GM21723 (cell line): ENCODE measurements at regions not wholly inside any gene's neighbourhood (a gene's known extent, or its start where the extent isn't known, plus 50 kb on each side); places are given as distances from the start of the nearest gene placed in this dataset.
"Not testable (repeated sequence)": the region's sequence is repeated elsewhere in the genome, so short reads cannot be mapped to it uniquely, and the experiment has no call there.

Experiments used
- ATAC-seq: cut with Tn5 transposase; IDR thresholded peaks from one replicate; pipeline ENCODE4 v1.9.1; 2021; ENCODE audit warnings: mild to moderate bottlenecking, moderate library complexity; ENCODE audit not compliant: unreplicated experiment

DNA sequence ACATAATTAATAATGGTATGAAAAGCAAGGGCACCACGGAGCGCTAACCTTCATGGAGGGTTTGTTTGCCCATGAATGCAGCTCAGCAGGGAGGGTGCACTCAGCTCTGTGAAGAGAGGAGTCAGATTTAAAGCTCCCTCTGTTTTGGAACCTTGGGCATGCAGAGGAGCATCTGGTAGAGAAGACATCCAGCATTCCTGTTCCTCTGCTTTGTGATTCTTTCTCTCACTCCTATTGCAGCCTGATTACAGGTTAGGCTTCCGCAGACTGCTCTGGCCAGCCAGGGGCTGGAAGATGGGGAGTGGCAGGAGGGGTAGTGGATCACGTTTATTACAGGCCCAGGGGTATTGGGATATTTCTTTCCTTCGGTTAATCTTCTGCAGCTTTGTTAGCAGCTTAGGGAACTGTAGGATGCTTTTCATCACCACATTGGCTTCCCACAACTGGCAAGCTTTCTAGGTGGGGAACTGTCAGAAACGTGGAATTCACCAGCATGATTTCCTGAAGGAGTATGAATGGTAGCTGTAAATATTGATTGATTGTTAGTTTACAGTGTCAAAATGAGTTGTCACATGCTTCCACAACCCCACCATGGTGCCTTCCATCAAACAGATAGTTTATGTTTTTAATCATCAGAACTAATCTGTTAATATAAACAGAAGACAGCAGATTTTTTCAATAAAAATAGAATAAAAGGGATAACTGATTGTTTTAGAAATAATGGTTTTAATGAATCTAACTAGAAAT, 201.1 kb downstream of the VAPA start:
- no peak for ATAC-seq

DNA sequence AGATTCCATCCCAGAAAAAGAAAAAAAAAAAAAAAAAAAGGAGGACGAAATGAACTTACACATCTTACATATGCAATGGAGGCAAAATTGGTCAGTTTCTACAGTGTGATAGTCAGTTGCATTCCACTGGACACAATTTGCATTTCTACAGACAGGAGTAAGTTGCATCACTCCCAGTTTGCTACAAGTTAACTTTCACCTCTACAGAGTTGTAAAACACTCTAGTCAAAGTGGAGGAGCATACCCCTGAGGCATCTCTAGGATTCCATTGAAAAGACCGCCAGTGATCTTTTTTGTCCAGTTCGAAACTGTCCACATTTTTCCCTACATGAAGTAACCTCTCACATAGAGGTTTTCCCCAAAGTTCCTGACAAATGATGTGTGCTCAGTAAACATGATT, 202.8 kb downstream of the VAPA start:
- ATAC-seq, result no peak

DNA sequence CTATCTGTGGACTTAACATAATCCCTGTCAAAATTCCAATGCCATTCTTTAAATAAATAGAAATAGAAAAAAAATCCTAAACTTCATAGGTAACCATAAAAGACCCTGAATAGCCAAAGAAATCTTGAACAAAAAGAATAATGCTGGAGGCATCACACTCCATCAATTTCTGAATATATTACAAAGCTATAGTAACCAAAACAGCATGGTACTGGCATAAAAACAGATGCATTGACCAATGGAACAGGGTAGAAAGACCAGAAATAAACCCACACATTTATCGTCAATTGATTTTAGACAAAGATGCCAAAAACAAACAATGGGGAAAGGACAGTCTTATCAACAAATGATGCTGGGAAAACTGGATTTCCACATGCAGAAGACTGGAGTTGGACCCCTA, 205.7 kb downstream of the VAPA start:
- no peak for ATAC-seq

DNA sequence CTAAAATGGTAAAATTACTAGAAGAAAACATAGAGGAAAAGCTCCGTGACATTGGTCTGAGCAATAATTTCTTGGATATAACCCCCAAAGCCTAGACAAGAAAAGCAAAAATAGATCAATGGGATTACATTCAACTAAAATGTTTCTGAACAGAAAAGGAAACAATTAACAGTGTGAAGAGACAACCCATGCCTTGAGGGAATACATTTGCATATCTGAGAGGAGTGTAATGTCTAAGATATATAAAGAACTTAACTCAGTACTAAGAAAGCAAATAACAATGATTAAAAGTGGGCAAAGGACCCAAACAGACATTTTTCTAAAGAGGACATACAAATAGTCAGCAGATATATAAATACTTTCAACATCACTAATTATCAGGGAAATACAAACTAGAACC, 206.2 kb downstream of the VAPA start:
- ATAC-seq, result no peak

DNA sequence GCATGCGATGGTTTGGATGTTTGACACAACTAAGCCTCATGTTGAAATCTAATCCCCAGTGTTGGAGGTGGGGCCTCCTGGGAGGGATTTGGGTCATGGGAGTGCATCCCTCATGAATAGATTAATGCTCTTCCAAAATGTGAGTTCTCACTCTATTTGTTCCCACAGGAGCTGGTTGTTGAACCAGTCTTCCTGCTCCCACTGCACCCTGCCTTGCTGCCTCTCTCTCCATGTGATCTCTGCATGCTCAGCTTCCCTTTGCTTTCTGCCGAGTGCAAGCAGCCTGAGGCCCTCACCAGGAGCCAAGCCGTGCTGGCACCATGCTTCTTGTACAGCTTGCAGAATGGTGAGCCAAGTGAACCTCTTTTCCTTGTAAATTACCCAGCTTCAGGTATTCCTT, 206.8 kb downstream of the VAPA start:
- ATAC-seq, result no peak

DNA sequence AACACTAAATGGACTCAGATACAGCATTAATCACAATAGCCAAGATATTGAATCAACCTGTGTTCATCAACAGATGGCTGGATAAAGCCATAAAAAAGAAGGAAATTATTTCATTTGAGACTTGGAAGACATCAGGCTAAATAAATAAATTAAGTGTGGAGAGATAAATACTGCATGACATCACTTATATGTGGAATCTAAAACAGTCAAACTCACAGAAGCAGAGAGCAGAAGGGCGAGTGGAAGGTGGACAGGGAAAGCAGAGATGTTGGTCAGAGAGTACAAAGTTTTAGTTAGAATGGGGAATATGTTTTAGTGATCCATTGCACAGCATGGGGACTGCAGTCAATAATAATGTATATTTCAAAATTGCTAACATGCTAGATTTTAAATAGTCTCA, 207.2 kb downstream of the VAPA start:
- no peak for ATAC-seq

DNA sequence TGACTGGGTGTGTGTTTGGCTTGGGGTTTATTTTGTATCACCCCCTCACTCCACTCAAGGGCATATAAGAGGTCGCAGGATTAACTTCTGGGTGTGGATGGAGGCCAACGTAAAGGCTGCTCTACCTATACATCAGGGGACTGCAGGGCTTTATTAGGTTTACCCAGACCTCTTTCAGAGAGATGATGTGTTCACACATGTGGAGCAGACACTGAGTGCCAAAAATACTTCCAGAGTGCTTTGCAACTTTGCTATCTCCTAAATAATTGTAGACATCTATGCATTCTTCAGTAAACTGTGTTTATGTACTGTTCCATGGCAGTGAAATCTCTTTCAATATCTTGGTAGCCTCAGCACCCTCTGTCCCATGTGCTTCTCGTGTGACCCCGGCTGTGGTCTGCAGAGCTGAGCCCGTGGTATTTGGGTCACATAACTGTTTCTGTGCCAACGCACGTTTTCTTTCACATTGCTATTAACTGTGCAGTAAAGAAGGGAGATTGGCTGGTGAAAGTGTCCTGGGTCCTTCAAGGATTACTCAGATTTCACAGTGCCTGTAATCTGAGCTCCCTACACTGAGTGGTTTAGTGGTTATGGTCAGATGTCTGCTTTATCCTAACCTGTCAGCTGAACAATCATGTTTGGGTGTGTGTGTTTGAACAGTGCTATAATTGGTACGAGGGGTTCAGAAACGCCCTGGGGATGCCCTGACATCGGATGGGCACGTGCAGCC, 208.1 kb downstream of the VAPA start:
- no peak for ATAC-seq

DNA sequence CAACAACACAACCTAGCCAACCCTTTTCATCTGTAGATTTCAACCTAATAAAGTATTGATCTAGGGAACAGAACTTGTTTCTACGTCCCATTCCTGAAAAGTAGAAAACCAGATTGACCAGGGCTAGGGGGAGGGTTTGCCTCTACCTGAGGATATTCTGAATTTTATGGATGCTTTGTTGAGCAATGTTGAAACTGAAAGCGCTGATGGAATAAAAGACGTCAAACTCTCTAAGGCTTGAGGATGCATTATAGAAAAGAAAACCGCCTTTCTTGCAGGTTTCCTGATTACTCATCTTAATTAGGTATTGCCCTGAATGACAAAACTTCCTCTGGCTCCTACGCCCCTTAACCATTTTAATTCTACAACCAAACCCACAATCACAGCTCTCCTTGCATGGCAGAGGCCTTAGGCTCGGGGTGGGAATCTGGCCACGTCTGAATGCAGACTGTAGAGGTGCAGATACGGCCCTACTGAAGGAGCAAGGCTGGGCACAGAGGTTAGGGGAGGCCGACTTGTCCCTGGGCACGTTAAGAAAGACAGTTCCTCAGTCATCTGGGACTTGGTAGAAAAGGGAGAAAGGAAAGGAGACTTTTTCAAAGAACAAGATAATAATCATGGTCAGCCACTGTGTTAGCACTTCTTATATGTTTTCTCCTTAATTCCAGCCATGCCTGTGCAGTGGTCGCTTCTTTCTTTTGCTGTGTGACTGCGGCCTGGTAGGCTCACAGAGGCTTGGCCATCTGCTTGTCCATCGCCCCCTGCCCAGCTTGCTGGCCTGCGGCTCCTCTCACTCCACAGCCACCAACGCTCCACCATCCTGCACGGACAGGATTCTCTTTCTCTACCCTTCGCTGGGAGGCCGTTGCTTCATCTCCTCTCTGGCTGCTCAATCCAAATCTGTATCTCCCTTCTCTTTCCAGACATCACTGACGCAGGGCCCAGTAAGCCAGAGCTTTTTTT, 209.5 kb downstream of the VAPA start:
- no peak for ATAC-seq

DNA sequence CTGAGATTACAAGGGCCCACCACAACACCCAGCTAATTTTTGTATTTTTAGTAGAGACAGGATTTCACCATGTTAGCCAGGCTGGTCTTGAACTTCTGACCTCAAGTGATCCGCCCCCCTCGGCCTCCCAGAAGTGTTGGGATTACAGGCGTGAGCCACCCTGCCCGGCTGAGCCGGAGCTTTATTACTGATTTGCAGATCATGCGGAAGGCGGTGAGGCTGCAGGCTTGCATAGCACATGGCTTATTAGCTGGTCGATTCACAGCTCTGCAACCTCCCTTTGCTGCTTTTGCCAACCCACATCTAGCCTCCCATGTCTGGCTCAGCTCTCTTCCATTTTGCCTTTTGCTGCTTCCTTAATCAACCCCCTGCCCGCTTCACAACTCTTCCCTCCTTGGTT, 210.3 kb downstream of the VAPA start:
- ATAC-seq, result no peak

DNA sequence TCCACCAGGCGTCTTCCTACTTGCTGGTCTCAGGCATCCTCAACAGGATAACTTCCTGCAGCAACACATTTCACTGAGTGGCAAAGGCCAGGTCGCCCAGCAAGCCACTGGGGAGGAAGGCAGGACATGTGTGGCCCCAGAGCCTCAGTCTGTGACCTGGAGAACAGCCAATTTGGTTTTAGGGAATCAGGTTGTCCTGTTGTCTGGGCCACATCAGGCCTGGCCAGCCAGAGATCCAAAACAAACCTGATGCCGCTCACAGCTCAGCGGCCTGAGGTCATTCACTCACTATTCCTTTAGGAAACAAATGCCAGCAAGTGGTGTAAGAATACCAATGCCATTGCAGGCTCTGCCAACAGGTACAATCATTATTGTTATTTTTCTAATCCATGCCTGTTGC, 210.7 kb downstream of the VAPA start:
- no peak for ATAC-seq

DNA sequence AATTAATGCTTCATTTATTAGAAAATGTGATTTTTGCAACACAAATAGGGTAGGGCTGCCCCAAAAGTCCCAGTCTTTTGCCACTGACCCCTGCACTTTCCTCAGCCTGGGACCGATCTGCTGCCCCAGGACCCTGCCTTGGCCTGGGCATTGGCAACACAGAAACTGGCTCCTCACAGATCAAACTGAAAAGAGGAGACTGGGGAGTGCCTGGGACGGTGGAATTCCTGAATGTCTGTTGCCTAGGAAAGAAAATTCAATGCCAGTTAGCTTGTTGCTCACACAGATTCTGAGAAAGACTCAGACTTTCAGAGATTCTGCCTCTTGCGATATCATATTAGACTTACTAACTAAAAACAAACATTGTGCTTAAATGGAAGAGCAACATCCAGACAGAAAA, 211.2 kb downstream of the VAPA start:
- ATAC-seq, result no peak

DNA sequence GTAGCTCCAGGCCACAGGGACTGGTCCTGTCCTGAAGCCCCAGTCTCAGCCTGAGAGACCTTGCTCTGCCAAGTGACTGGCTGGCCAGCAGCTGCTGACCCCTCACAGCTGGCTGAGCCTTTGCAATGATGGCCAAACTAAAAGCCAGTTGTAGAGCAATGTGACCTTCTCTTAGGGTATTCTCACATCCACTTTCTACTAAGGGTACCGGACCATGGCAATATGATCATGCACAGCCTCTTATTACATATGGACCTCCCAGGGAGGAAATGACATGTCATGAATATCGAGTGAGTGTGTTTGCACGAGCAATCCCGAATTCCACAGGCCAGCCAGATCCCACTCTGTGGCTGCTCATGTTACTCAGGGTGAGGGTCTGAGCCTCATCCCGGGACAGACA, 213.9 kb downstream of the VAPA start:
- no peak for ATAC-seq

DNA sequence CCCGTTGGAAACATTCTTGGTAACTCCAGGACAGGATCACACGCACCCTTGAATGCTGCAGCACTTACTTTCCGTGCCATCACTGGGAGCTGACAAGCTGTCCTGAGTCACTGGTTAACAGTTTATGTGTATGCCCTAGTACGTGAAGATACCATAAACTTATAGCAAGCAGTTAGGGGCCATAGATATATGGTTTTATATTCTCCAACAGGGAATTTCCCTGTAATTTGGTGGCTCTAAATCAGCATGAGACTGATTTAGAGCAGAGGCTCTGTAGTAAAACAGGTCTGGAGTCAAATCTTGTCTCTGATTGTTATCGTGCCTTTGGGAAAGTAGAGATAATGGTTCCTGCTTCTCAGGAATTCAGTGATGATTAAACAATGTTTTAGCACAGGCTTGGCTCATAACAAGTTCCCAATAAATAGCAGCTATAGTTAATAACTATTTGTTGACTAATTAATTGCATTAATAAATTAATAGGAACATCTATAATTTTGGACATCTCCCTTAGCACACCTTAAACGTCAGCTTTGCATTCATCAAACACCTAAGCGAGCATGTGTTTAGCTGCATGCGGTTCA, 215.2 kb downstream of the VAPA start:
- no peak for ATAC-seq

DNA sequence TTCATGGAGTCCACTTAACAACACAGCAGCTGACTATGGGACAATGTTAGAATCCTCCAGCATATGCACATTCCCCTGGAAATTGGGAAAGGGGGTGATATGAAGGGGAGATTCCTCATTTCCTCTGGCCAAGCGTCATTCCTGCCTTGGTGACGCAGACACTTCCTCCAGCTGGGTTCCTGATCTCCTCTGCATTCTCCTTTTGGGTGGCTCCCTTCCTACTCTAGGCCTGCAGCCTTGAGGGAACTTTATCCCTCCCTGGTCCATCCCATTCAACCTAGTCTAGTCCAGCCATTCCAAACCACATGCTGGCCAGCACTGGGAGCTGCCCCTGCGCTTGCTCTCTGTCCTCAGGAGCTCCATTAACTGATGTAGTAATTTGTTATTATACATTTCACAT, 216.8 kb downstream of the VAPA start:
- ATAC-seq, result no peak

DNA sequence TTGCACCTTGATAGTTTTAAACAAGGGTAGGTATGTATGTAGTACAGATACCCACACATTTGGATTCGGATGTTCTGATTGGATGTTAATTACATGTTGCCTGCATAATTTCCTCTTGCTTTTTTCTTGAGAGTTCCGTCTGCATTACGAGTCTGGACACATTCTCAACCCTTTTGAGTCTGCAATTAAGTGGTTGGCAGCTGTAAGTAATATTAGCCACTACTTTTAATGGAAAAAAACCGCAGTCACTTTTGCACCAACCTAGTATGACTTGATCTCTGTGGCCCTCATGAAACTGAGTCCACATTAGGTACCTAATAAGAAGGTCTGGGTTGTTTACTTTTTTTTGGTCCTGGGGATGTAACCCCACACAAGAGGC, 217.3 kb downstream of the VAPA start:
- no peak for ATAC-seq

DNA sequence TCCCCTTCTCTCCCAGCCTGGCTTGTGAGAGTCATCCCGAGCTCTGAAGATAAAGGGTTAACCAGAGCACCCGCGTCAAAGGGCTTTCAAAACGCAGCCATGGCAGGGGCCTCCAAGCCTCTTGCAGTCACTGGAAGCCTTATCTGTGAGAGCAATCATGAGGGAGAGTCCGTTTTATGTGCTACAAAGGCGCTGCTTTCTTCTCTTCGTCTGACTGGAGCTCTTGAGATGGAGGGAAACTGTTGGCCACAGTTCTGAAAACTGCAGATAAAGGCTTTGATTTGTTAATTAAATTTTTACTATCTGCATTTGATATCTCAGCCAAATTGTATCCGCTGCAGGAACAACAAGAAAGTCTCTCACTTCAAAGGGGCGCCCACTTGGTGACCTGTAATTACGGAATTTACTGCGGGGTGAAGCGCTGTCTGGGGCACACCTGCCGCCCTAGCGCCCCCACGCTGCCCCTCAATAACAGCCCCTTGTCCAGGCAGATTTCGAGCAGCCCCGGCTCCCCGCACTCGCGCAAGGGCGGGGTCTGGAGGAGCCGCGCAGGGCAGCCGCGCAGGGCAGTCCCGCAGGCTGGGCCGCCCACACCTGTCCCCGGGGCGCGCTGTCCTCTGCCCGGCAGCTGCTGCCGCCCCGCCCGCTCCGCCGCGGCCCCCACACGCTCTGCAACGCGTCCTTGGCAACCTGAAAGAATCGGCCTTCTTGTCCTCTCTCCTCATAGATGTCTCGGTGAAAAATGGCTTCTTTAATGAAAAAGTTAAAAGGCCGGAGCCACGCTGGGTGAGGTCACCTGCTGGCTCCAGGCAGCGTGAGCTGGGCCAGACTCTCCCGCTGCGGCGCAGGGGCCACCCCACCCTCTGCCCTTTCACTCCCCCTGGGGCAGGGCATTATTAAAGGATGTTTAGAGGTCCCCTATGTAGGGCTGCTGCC, 217.9 kb downstream of the VAPA start:
- ATAC-seq, result no peak

DNA sequence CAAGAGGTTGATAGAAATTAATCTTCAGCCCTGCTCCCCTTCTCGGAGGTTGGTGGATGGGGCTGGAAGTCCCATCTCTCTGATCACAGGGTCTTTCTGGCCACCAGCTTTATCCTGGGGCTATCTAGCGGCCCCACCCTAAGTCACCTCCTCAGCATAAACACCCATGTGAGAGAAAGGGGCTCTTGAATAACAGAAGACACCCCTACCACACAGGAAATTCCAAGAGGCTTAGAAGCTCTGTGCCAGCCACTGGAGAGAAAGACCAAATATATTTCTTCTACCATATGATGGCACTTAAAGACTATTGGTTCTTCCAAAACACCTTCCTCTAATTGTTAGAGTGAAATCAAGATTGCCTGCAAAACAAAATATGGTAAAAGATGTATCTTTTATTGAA, 219.7 kb downstream of the VAPA start:
- no peak for ATAC-seq

DNA sequence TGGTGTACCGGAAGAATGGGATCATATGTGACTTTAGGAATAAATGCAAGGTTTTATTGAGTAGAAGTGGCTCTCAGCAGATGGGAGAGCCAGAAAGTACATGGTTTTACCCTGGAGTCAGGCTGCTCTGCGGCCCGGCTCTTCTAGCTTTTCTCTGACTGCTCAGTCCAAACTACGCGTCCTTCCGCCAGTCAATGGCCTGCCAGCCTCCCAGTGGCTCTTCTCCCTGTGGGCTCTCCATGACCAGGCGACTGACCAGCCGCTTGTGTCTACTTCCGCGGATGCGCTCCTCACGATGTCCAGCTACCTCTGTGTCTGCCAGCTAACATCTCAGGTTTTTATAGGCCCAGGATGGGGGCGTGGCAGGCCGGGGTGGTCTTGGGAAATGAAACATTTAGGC, 220.4 kb downstream of the VAPA start:
- no peak for ATAC-seq

DNA sequence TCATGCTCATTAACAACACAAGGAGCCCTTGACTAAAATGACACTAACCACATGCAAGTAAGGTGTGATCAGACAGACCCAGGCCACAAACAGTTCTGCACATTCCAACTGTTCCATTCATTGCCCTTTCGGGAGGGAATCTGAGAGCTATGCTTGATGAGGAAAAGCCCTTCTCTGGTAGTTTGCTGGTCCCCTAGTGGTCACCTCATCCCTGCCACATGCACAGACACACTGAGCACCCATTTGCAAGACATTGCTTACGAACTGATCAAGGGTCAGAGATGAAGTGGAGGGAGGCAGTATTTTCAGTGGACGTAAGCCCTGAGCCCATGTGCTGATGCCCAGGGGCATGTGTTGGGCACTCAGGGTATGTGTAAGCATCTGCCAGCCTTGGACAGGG, 220.9 kb downstream of the VAPA start:
- not testable (repeated sequence) for ATAC-seq

DNA sequence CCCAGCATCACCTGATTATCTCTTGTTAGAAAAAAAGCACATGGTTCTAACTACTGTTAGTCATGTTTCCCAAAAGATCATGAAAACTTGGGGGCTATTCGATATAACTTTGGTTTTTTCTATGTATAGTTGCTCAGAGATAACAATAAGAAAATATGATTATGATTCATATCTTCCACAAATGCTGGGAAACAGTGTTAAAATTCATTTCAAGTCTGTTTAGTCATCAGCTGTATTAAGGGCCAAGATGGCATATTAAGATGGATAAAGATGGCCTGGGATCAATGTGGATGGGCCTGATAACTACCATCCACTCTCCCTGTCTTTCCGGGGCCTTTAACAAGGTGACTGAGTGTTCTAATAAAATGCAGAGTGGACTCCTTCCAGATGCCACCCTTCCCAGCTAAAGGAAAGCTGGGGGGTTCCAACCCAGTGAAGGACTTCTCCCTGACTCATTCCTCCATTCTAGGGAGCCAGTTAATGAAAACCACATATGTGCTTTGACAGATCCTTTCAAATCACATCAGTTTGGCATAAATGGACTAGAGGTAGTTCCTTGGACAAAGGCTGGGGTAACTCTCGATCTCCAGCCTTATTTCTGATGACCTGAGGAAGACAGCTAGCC, 221.6 kb downstream of the VAPA start:
- no peak for ATAC-seq
